ENCODE measurements at regions not wholly inside any gene's neighbourhood (a gene's known extent, or its start where the extent isn't known, plus 50 kb on each side); places are given as distances from the start of the nearest gene placed in this dataset.

- TF ChIP-seq CTCF (conservative IDR thresholded peaks at IDR 0.05 in 1 of 2, IDR thresholded peaks at IDR 0.05 in 1 of 2; ENCODE audit: low read depth in 1 of 2, low read length in 2 of 2) (no peak), EZH2 (IDR thresholded peaks at IDR 0.05; ENCODE audit: low read length, missing control alignments) (no peak)
Observed at GRCh38 chr4:17327591-17327990, 184.3 kb downstream of the QDPR start.
